Coronary artery (tissue), 2 donors: ENCODE measurements at regions not wholly inside any gene's neighbourhood (a gene's known extent, or its start where the extent isn't known, plus 50 kb on each side); places are given as distances from the start of the nearest gene placed in this dataset.

Experiments
- DNase-seq: peaks from one replicate; pipeline ENCODE4 v3.0.0-alpha.2; 2017; ENCODE audit warnings: low spot score
- H3K27ac ChIP-seq, 2 donors: fragments of 200-600 bp; sonication (generic); one replicate each; pipeline ENCODE4 v1.5.1; 2016 to 2019
- H3K4me3 ChIP-seq: fragments of 200-600 bp; sonication (generic); 2 replicates; pipeline ENCODE4 v1.5.1; 2016; ENCODE audit warnings: mild to moderate bottlenecking, moderate library complexity
- TF ChIP-seq, protein P1 (sequence below): fragments of 200-600 bp; sonication (generic); IDR thresholded peaks from one replicate; pipeline ENCODE4 v1.5.1; 2019; ENCODE audit warnings: antibody characterized with exemption

DNA sequence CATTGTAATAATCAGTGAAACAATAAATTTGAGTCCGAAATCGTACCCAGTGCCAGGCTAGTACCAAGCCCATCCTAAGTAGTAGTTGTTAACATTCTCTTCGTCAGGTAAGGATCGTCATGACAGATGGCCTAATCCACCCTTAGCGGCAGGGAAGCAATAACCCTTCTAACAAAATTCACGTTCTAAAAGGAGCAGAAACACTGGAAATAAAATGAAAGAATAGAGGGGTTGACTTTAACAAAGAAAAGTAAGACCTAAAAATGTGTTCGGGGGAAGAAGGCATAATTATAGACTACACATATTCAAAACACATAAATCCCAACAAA is 142.7 kb downstream of the CPEB2 start:
- DNase-seq: no peak
- no peak overlapping the region for H3K27ac ChIP-seq
- TF ChIP-seq, protein P1, sequence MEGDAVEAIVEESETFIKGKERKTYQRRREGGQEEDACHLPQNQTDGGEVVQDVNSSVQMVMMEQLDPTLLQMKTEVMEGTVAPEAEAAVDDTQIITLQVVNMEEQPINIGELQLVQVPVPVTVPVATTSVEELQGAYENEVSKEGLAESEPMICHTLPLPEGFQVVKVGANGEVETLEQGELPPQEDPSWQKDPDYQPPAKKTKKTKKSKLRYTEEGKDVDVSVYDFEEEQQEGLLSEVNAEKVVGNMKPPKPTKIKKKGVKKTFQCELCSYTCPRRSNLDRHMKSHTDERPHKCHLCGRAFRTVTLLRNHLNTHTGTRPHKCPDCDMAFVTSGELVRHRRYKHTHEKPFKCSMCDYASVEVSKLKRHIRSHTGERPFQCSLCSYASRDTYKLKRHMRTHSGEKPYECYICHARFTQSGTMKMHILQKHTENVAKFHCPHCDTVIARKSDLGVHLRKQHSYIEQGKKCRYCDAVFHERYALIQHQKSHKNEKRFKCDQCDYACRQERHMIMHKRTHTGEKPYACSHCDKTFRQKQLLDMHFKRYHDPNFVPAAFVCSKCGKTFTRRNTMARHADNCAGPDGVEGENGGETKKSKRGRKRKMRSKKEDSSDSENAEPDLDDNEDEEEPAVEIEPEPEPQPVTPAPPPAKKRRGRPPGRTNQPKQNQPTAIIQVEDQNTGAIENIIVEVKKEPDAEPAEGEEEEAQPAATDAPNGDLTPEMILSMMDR: no peak

DNA sequence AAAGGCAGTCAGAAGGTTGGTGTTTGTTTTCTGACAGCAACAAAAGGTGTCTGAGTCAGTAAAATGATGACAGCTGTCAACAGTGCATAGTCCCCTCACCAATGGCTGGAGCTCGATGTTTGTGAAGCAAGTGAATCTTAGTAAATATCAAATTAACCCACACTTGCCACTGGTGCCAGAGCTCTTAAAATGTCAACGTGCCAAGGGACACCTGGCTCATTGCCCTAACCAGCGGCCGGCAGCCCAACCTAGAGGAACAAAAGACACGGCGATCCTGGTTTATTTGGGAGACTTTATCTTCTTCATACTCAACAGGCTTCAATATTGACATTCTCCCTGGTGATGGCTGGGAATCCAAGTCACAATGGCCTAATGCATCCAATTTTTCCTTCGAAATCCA is 143.4 kb downstream of the CPEB2 start:
- Histone ChIP-seq H3K4me3 (no peak overlapping the region), H3K27ac (no peak overlapping the region)
- DNase-seq: no peak
- TF ChIP-seq, protein P1: no peak

More for the DNA sequence above, 142.7 kb downstream of the CPEB2 start:
- H3K4me3 ChIP-seq: no peak overlapping the region

DNA sequence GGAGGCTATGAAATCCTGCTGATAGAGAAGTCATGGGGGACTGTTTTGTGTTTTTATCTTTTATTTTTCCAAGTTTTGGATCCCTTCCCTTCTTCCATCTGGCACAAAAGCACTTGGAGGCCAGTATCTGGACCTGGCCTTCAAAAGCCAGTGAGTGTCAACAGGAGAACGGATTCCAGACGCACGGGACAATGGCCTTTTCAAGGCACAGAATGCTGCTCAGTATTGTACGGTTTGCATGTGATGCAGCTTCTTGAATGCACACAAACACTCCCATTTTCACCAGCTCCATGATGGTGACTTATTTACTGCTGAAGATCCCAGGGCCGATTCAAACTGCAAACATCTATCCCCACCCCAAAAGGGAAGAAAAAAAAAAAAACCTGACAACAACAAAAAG is 145.4 kb downstream of the CPEB2 start:
- no peak overlapping the region for H3K4me3 ChIP-seq
- no peak overlapping the region for H3K27ac ChIP-seq
- DNase-seq: no peak
- TF ChIP-seq, protein P1: no peak

DNA sequence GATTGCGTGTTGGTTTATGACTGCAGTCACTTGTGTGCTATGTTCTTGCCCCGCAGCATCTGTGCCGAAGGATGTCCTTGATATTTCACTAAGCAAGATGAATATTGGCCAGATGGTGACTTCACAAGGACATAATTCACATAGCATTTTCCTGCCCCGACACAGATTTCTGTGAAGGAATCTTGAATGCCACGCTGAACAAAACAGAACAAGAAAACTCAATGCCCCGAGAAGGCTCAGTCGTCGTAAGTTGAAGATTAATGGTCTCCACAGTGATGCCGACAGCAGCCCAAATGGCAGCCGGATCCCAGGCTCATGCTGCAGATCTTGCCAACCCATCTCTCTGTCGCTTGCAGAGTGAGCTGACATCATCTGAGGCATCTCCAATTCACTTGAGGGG is 145.9 kb downstream of the CPEB2 start:
- H3K27ac ChIP-seq: no peak overlapping the region
- no peak for DNase-seq
- TF ChIP-seq, protein P1: no peak
- H3K4me3 ChIP-seq: no peak overlapping the region

DNA sequence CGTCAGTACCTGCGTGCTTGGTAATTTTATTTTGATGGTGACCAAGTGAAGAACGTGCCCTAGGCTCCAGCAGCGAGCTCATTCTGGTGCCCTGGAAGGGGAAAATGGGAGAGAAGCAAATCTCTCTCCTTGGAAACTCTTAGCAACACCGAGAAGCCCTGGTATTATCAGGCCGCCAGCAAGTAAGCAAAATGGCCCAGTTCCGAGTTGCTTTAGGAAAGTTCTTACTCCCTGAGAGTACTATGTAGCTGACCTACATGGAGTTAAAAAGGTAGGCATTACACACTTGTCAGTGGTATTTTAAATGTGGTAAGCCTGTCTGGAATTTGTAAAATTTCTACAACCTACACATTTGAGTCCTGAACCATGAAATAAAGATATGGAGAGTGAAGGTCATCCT is 146.4 kb downstream of the CPEB2 start:
- DNase-seq: no peak
- H3K27ac ChIP-seq: peak overlapping the region; percentile 25 to 72
- TF ChIP-seq, protein P1: no peak
- H3K4me3 ChIP-seq: no peak overlapping the region

DNA sequence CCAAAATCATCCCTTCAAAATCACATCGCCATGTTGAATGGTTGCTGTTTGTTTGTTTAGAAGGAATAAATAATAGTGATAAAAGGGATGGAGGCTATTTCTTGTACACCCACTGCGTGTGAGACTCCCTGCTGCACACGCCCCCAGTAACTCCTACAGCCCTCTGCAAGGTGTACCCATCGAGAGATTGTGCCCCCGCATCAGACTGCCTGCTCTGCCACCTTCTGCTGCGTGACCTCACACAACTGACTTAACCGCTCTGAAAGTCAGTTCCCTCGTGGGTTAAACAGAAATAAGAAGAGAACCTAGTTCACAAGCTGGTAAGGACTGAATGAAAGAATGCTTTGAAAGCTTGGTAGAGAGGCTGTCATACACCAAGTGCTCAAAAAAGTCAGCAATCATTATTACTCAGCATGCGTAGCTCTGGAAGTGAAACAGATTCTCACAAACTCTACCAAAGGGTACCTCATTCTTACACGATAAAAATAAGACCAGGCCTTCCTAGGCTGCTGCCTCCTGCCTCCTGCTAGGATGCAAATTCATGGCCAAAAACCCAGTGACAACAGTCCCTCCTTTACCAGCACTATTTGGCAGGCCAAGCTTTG is 147.1 kb downstream of the CPEB2 start:
- TF ChIP-seq, protein P1: no peak
- no peak for DNase-seq
- Histone ChIP-seq H3K27ac (peak overlapping the region; percentile 25 to 72), H3K4me3 (no peak overlapping the region)

DNA sequence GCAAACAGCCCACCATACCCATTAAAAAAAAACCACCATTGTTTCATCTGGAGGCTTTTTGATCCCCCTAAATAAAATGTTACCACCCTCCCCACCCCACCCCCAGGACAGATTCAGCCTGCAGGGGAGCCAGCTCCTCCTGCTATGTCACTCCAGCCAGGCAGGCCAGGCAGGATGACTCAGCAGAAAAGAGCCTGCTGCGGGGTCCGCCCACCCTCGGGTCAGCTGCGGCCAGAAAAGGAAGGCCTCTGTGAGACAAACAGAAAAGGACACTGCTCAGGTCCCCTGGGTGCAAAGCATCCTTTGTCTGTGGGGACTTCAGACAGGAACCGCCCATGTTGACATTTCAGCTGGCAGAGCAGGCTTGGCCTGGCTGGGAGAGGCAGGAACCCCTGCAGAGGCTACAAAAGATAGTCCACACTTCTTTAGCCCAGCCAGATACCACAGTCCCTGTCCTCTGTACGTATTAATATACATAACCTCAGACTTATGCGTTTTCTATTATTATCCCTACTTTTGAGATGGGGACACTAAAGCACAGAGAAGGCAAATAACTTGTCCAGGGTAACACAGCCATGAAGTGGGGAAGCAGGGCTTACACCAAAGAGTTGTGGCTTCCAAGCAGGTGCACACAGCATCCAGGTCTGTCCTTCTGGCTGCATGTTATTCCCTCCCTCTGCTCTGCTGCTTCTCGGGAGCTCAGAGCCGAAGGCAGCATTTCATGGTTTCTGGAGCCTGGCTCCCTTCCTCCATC is 147.7 kb downstream of the CPEB2 start:
- Histone ChIP-seq H3K4me3 (no peak overlapping the region), H3K27ac (peak overlapping the region; percentile 25 to 72)
- TF ChIP-seq, protein P1: no peak
- DNase-seq: peak; percentile 78
